ENCODE measurements at regions not wholly inside any gene's neighbourhood (a gene's known extent, or its start where the extent isn't known, plus 50 kb on each side); places are given as distances from the start of the nearest gene placed in this dataset.

DNA sequence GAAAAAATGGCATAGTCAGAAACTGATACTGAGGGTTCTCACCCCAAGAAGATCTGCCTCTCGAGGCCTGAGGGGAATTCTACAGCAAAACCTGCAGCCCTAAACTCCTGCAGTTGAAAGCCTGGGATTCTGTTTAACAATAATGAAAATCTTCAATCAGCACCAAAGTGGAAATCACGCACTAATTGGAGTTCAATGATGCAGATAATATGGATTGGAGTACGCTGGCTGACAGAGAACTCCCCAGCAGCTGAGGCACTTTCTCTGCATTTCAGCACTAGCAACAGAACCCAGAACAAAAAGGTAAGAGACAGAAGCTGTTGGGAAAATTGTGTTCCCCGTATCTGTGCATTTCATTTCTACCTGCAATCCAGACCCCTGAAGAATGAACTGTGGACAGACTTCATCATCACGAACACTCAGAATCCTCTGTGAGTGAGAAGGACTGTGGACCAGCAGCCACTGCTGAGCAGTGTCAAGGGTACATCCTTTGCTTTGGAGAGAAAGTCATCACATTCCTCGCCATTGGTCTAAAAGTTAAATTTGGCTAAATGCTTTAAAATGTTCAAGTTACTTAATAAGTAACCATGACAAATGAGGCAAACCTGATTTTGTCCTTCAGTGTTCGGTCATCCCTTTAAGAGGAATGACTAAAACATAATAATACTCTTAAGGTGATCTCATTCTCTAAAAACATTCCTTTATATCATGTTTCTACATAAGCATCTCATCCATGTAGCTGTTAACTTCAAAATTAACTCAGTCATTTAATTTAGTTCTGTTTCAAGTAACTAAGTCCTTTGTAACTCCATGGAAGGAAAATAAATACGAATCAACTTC is 126.1 kb downstream of the GAS1 start:
- no peak for TF ChIP-seq CTCF (IDR thresholded peaks at IDR 0.05; ENCODE audit: low read depth, low read length)
- no peak overlapping the region for H3K4me3 ChIP-seq (ENCODE audit: low read depth, low read length)

DNA sequence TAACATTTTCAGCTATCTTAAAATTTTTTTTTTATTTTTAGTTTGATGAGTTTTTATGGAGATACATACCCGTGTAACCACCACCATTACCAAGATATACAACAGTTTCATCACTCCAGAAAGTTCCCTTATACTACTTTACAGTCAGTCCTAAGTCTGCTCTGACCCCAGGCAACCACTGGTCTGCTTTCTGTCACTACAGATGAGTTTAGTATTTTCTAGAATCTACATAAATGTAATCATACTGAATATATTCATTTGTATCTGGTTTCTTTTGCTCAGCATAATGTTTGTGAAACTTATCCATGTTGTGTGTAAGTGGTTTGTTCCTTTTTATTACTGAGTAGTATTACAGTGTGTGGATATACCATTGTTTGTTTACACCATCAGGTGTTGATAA is 127.8 kb downstream of the GAS1 start:
- H3K4me3 ChIP-seq (ENCODE audit: low read depth, low read length), result no peak overlapping the region
- no peak for TF ChIP-seq CTCF (IDR thresholded peaks at IDR 0.05; ENCODE audit: low read depth, low read length)

GRCh38 chr9:86818636-86819035 is 128.7 kb downstream of the GAS1 start:
- no peak overlapping the region for H3K4me3 ChIP-seq (ENCODE audit: low read depth, low read length)
- no peak for TF ChIP-seq CTCF (IDR thresholded peaks at IDR 0.05; ENCODE audit: low read depth, low read length)

- no peak overlapping the region for H3K4me3 ChIP-seq (ENCODE audit: low read depth, low read length)
- TF ChIP-seq CTCF (IDR thresholded peaks at IDR 0.05; ENCODE audit: low read depth, low read length), result no peak
Observed at GRCh38 chr9:86816868-86817267, 130.4 kb downstream of the GAS1 start.

GRCh38 chr9:86816366-86816765 is 130.9 kb downstream of the GAS1 start:
- no peak overlapping the region for H3K4me3 ChIP-seq (ENCODE audit: low read depth, low read length)
- TF ChIP-seq CTCF (IDR thresholded peaks at IDR 0.05; ENCODE audit: low read depth, low read length), result no peak

GRCh38 chr9:86812616-86813015 is 134.7 kb downstream of the GAS1 start:
- H3K4me3 ChIP-seq (ENCODE audit: low read depth, low read length), result no peak overlapping the region
- no peak for TF ChIP-seq CTCF (IDR thresholded peaks at IDR 0.05; ENCODE audit: low read depth, low read length)

GRCh38 chr9:86809759-86810367 is 137.4 kb downstream of the GAS1 start:
- TF ChIP-seq CTCF (IDR thresholded peaks at IDR 0.05; ENCODE audit: low read depth, low read length), result no peak

More at GRCh38 chr9:86809759-86810367, 137.4 kb downstream of the GAS1 start:
- H3K4me3 ChIP-seq (ENCODE audit: low read depth, low read length), result no peak overlapping the region

Measured in WI38 (cell line).